SU-DHL-6 (cell line): ENCODE measurements at regions not wholly inside any gene's neighbourhood (a gene's known extent, or its start where the extent isn't known, plus 50 kb on each side); places are given as distances from the start of the nearest gene placed in this dataset.

Experiments
- H2AFZ ChIP-seq: fragments of 200-600 bp; sonication (generic); 2 replicates; pipeline ENCODE4 v1.6.1; 2014; ENCODE audit warnings: low read depth, mild to moderate bottlenecking, moderate library complexity, mixed read lengths, antibody characterized with exemption, low read length; ENCODE audit not compliant: severe bottlenecking
- H3F3A ChIP-seq: fragments of 200-600 bp; shearing (Covaris generic); 2 replicates; pipeline ENCODE4 v1.6.0; 2016; ENCODE audit warnings: antibody characterized with exemption, mild to moderate bottlenecking; ENCODE audit not compliant: insufficient read depth
- H3K27ac ChIP-seq: fragments of 200-600 bp; sonication (generic); 2 replicates; pipeline ENCODE4 v1.5.1; 2016; ENCODE audit warnings: low read depth, mild to moderate bottlenecking, low read length, moderate library complexity, mixed read lengths
- H3K27me3 ChIP-seq: fragments of 200-600 bp; sonication (generic), shearing (Covaris generic); 2 replicates; pipeline ENCODE4 v1.6.0; 2014; ENCODE audit warnings: mild to moderate bottlenecking, low read length
- H3K36me3 ChIP-seq: fragments of 200-600 bp; sonication (generic); 2 replicates; pipeline ENCODE4 v1.6.1; 2014; ENCODE audit warnings: mild to moderate bottlenecking, low read length, mixed read lengths
- H3K4me2 ChIP-seq: fragments of 300-600, 200-600 bp; shearing (Covaris generic), sonication (generic); 2 replicates; pipeline ENCODE4 v1.6.0; 2014; ENCODE audit warnings: low read length, low read depth, mild to moderate bottlenecking; ENCODE audit not compliant: poor library complexity, severe bottlenecking
- H3K4me3 ChIP-seq: fragments of 200-600 bp; sonication (generic); 2 replicates; pipeline ENCODE4 v1.5.1; 2014; ENCODE audit warnings: antibody characterized with exemption, low read length, mild to moderate bottlenecking, mixed read lengths; ENCODE audit not compliant: insufficient read depth, poor library complexity, severe bottlenecking
- H3K79me2 ChIP-seq: fragments of 200-600 bp; sonication (generic); 2 replicates; pipeline ENCODE4 v1.6.1; 2014; ENCODE audit warnings: mild to moderate bottlenecking, low read length, moderate library complexity; ENCODE audit not compliant: insufficient read depth
- H3K9ac ChIP-seq: fragments of 200-600 bp; sonication (generic); 2 replicates; pipeline ENCODE4 v1.7.0; 2014; ENCODE audit warnings: mild to moderate bottlenecking, low read length
- H3K9me2 ChIP-seq: fragments of 200-600 bp; sonication (generic); replicated peaks from 2 replicates; pipeline ENCODE4 v1.6.1; 2014; ENCODE audit warnings: low read length; ENCODE audit not compliant: insufficient read depth
- H3K9me3 ChIP-seq: fragments of 200-600 bp; sonication (generic); 2 replicates; pipeline ENCODE4 v1.6.1; 2014; ENCODE audit warnings: low read length, mixed read lengths; ENCODE audit not compliant: insufficient read depth
- H4K20me1 ChIP-seq: fragments of 200-600 bp; sonication (generic); 2 replicates; pipeline ENCODE4 v1.6.1; 2014; ENCODE audit warnings: low read depth, mild to moderate bottlenecking, antibody characterized with exemption, low read length, moderate library complexity, mixed read lengths
- EZH2phosphoT487 ChIP-seq: fragments of 200-600 bp; sonication (generic), shearing (Covaris generic); conservative IDR thresholded peaks from 2 replicates; pipeline ENCODE4 v1.6.1; 2018; ENCODE audit warnings: mild to moderate bottlenecking, antibody characterized with exemption, low read length, moderate library complexity, mixed read lengths
- TF ChIP-seq, protein P1 (sequence below): fragments of 200-600 bp; sonication (generic); IDR thresholded peaks from one replicate; pipeline ENCODE4 v1.5.1; 2017; ENCODE audit warnings: antibody characterized with exemption, mild to moderate bottlenecking, low read length, moderate library complexity; ENCODE audit not compliant: insufficient read depth, poor library complexity, severe bottlenecking

DNA sequence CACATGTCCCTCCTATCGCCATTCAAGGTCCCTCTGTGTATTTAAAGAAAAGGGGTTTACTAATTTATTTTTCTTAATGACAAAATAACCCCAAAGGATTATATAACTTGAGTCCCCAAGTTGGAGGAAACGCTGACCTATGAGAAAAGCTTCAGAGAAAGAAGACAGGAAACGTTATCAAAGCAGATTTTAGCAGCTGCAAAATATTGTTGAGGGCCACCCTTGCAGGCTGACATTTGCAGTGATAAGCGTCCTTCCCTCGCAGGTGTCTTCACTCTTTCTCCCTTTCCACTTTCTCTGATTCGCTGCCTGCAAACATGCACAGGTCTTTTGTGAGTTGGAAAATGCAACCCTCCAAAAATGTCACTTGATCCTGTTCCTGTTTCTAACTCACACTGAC lies 103.2 kb upstream of the RIPOR2 start:
- H3K36me3 ChIP-seq, result no peaks in the 10 kb centered on the region
- H4K20me1 ChIP-seq, result no peaks in the 10 kb centered on the region
- no peak overlapping the region for H2AFZ ChIP-seq
- no peaks in the 10 kb centered on the region for H3K9me2 ChIP-seq
- no peaks in the 10 kb centered on the region for H3F3A ChIP-seq
- H3K9me3 ChIP-seq, result no peaks in the 10 kb centered on the region
- no peak overlapping the region for H3K4me3 ChIP-seq
- H3K9ac ChIP-seq, result no peak overlapping the region
- no peaks in the 10 kb centered on the region for H3K27me3 ChIP-seq
- H3K27ac ChIP-seq, result no peak overlapping the region
- TF ChIP-seq EZH2phosphoT487, result no peak
- TF ChIP-seq, protein P1, sequence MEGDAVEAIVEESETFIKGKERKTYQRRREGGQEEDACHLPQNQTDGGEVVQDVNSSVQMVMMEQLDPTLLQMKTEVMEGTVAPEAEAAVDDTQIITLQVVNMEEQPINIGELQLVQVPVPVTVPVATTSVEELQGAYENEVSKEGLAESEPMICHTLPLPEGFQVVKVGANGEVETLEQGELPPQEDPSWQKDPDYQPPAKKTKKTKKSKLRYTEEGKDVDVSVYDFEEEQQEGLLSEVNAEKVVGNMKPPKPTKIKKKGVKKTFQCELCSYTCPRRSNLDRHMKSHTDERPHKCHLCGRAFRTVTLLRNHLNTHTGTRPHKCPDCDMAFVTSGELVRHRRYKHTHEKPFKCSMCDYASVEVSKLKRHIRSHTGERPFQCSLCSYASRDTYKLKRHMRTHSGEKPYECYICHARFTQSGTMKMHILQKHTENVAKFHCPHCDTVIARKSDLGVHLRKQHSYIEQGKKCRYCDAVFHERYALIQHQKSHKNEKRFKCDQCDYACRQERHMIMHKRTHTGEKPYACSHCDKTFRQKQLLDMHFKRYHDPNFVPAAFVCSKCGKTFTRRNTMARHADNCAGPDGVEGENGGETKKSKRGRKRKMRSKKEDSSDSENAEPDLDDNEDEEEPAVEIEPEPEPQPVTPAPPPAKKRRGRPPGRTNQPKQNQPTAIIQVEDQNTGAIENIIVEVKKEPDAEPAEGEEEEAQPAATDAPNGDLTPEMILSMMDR, result no peak
- no peak overlapping the region for H3K4me2 ChIP-seq
- H3K79me2 ChIP-seq, result no peaks in the 10 kb centered on the region

DNA sequence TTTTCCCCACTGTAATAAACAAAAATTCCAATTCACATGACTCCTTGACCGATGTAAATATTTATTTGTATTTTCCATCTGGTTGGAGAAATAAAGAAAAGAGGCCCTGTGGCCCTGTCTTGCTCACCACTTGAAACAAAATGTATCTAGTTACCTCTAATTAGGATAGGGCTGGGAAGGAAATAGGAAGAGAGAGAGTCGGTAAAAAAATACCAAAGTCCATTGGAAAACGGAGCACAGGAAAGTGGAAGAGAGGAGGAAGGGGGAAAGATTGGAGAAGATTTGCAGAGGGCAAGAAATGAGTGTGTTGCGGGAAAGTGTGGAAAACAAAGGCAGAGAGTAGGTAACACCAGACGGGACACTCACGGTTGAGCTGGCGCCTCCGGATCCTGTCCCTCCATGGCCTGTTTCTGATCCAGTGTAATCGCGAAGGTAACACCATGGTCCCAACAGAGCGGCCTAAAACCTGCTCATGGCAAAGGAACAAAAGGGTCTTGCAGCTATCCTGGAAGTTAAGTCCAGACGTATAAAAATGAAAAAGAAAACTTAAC lies 105.8 kb upstream of the RIPOR2 start:
- Histone ChIP-seq H3K36me3 (no peaks in the 10 kb centered on the region), H3K9ac (no peak overlapping the region), H4K20me1 (no peaks in the 10 kb centered on the region), H3K27me3 (no peaks in the 10 kb centered on the region), H3K4me2 (no peak overlapping the region), H3K9me3 (no peaks in the 10 kb centered on the region), H2AFZ (no peak overlapping the region), H3K79me2 (no peaks in the 10 kb centered on the region), H3K4me3 (no peak overlapping the region), H3K9me2 (no peaks in the 10 kb centered on the region), H3F3A (no peaks in the 10 kb centered on the region), H3K27ac (no peak overlapping the region)
- TF ChIP-seq EZH2phosphoT487, result no peak
- TF ChIP-seq, protein P1, result no peak

DNA sequence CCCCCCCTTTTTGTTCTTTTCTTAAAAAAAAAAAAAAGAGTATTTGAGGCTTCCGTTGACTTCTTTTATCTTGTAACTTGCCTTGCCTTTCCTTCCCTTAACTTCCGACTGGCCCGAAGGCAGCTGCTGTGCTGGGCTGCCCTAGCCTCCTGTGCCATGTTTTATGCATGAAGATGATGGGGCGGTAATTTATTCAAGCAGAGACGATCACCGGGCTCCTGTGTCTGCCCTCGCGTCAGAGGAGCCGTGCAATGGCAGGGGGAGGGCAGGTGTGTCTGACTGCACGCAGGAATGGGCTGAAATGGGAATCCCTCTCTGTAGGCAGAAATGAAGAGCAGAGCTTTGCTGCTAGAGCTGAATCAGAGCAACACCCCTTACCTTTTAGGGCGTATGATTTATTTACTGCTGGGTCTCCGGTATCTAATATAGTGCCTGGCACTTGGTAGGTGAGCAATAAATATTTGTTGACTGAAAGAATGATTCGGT lies 106.3 kb upstream of the RIPOR2 start:
- Histone ChIP-seq H3K79me2 (no peaks in the 10 kb centered on the region), H3K36me3 (no peaks in the 10 kb centered on the region), H3K4me2 (no peak overlapping the region), H3K4me3 (no peak overlapping the region), H3K27ac (no peak overlapping the region), H3K9me2 (no peaks in the 10 kb centered on the region), H3F3A (no peaks in the 10 kb centered on the region), H2AFZ (no peak overlapping the region), H3K9me3 (no peaks in the 10 kb centered on the region), H3K9ac (no peak overlapping the region), H3K27me3 (no peaks in the 10 kb centered on the region), H4K20me1 (no peaks in the 10 kb centered on the region)
- no peak for TF ChIP-seq EZH2phosphoT487
- TF ChIP-seq, protein P1, result no peak
